ENCODE measurements at regions not wholly inside any gene's neighbourhood (a gene's known extent, or its start where the extent isn't known, plus 50 kb on each side); places are given as distances from the start of the nearest gene placed in this dataset.

GRCh38 chr6:40725390-40725789, 138.2 kb upstream of the LRFN2 start:
- TF ChIP-seq CTCF (conservative IDR thresholded peaks at IDR 0.05; ENCODE audit: low read length) = no peak
- no peak overlapping the region for H3K4me3 ChIP-seq (ENCODE audit: low read length)
- no peak for DNase-seq (ENCODE audit: low read depth)

GRCh38 chr6:40724886-40725285, 137.7 kb upstream of the LRFN2 start:
- no peak for DNase-seq (ENCODE audit: low read depth)
- no peak overlapping the region for H3K4me3 ChIP-seq (ENCODE audit: low read length)
- no peak for TF ChIP-seq CTCF (conservative IDR thresholded peaks at IDR 0.05; ENCODE audit: low read length)

- peak; percentile 27 for DNase-seq (ENCODE audit: low read depth)
- no peak for TF ChIP-seq CTCF (conservative IDR thresholded peaks at IDR 0.05; ENCODE audit: low read length)
- no peak overlapping the region for H3K4me3 ChIP-seq (ENCODE audit: low read length)
Observed at GRCh38 chr6:40723967-40724366, 136.8 kb upstream of the LRFN2 start.

- no peak overlapping the region for H3K4me3 ChIP-seq (ENCODE audit: low read length)
- peak; percentile 49 for DNase-seq (ENCODE audit: low read depth)
Observed at GRCh38 chr6:40722553-40723258, 135.5 kb upstream of the LRFN2 start.

GRCh38 chr6:40722091-40722490, 134.9 kb upstream of the LRFN2 start:
- no peak overlapping the region for H3K4me3 ChIP-seq (ENCODE audit: low read length)
- no peak for DNase-seq (ENCODE audit: low read depth)
- TF ChIP-seq CTCF (conservative IDR thresholded peaks at IDR 0.05; ENCODE audit: low read length) = no peak

More at GRCh38 chr6:40722553-40723258, 135.5 kb upstream of the LRFN2 start:
- no peak for TF ChIP-seq CTCF (conservative IDR thresholded peaks at IDR 0.05; ENCODE audit: low read length)

GRCh38 chr6:40721271-40721952, 134.2 kb upstream of the LRFN2 start:
- H3K4me3 ChIP-seq (ENCODE audit: low read length) = no peak overlapping the region
- DNase-seq (ENCODE audit: low read depth) = no peak

More at GRCh38 chr6:40721271-40721952, 134.2 kb upstream of the LRFN2 start:
- no peak for TF ChIP-seq CTCF (conservative IDR thresholded peaks at IDR 0.05; ENCODE audit: low read length)
